Hepatocyte (in vitro differentiated cells): ENCODE measurements at regions not wholly inside any gene's neighbourhood (a gene's known extent, or its start where the extent isn't known, plus 50 kb on each side); places are given as distances from the start of the nearest gene placed in this dataset.

ENCODE experiments used
- DNase-seq: peaks from one replicate; pipeline ENCODE4 v3.0.0-alpha.2; 2016; ENCODE audit warnings: low spot score
- H2AFZ ChIP-seq: fragments of 200-600 bp; sonication (generic); 2 replicates; pipeline ENCODE4 v1.6.0; 2016; ENCODE audit warnings: antibody characterized with exemption, mild to moderate bottlenecking
- H3K27ac ChIP-seq: fragments of 200-600 bp; sonication (generic); 2 replicates; pipeline ENCODE4 v1.5.1; 2016; ENCODE audit warnings: mild to moderate bottlenecking
- H3K27me3 ChIP-seq: fragments of 200-600 bp; sonication (generic); 2 replicates; pipeline ENCODE4 v1.6.1; 2016
- H3K36me3 ChIP-seq: fragments of 200-600 bp; sonication (generic); replicated peaks from 2 replicates; pipeline ENCODE4 v1.5.1; 2016; ENCODE audit warnings: low read depth; ENCODE audit not compliant: insufficient read depth
- H3K4me1 ChIP-seq: fragments of 200-600 bp; sonication (generic); 2 replicates; pipeline ENCODE4 v1.5.1; 2016; ENCODE audit warnings: mild to moderate bottlenecking, moderate library complexity; ENCODE audit not compliant: insufficient read depth
- H3K4me2 ChIP-seq: fragments of 200-600 bp; sonication (generic); 2 replicates; pipeline ENCODE4 v1.6.0; 2016
- H3K4me3 ChIP-seq: fragments of 200-600 bp; sonication (generic); 2 replicates; pipeline ENCODE4 v1.5.1; 2016; ENCODE audit warnings: mild to moderate bottlenecking
- H3K79me2 ChIP-seq: fragments of 200-600 bp; sonication (generic); 2 replicates; pipeline ENCODE4 v1.6.0; 2017; ENCODE audit warnings: mild to moderate bottlenecking
- H3K9me2 ChIP-seq: fragments of 200-600 bp; sonication (generic); replicated peaks from 2 replicates; pipeline ENCODE4 v1.6.0; 2017; ENCODE audit warnings: mild to moderate bottlenecking; ENCODE audit not compliant: insufficient read depth
- H3K9me3 ChIP-seq: fragments of 200-600 bp; sonication (generic); 2 replicates; pipeline ENCODE4 v1.5.1; 2016; ENCODE audit warnings: low read depth, mild to moderate bottlenecking
- H4K20me1 ChIP-seq: fragments of 200-600 bp; sonication (generic); 2 replicates; pipeline ENCODE4 v1.6.0; 2016; ENCODE audit warnings: mild to moderate bottlenecking; ENCODE audit not compliant: insufficient read depth, poor library complexity, severe bottlenecking
- CTCF ChIP-seq: fragments of 200-600 bp; sonication (generic); IDR thresholded peaks from 2 replicates; pipeline ENCODE4 v1.5.1; 2016; ENCODE audit warnings: antibody characterized with exemption, mild to moderate bottlenecking; ENCODE audit not compliant: poor library complexity
- EZH2 ChIP-seq: fragments of 200-600 bp; sonication (generic); IDR thresholded peaks from 2 replicates; pipeline ENCODE4 v1.6.1; 2016; ENCODE audit warnings: antibody characterized with exemption, mild to moderate bottlenecking, borderline replicate concordance
- EZH2phosphoT487 ChIP-seq: fragments of 200-600 bp; sonication (generic); IDR thresholded peaks from one replicate; pipeline ENCODE4 v1.6.1; 2018; ENCODE audit warnings: antibody characterized with exemption, mild to moderate bottlenecking, low read depth, moderate library complexity; ENCODE audit not compliant: unreplicated experiment, severe bottlenecking
- WGBS: methylation state at CpG from one replicate; pipeline ENCODE4 v1.1.6; 2016; ENCODE audit warnings: low lambda C conversion rate; ENCODE audit errors: missing lambda C conversion rate; 5-methylcytosine and 5-hydroxymethylcytosine counted together

GRCh38 chrX:40403757-40404156, 177.0 kb upstream of the ATP6AP2 start:
- Histone ChIP-seq H3K4me2 (no peak overlapping the region), H3K9me3 (no peaks in the 10 kb centered on the region), H3K27me3 (no peaks in the 10 kb centered on the region), H3K4me3 (no peak overlapping the region), H3K4me1 (peaks cover 8% of the 10 kb centered on the region), H3K79me2 (no peaks in the 10 kb centered on the region), H3K27ac (peak overlapping the region; percentile 66), H2AFZ (no peak overlapping the region), H3K9me2 (no peaks in the 10 kb centered on the region), H3K36me3 (no peaks in the 10 kb centered on the region), H4K20me1 (no peaks in the 10 kb centered on the region)
- DNase-seq: no peak
- 73% methylated on average over 7 of the region's 7 CpGs for WGBS
- TF ChIP-seq EZH2 (no peak), EZH2phosphoT487 (no peak), CTCF (no peak)

GRCh38 chrX:40402831-40403533, 177.8 kb upstream of the ATP6AP2 start:
- Histone ChIP-seq H3K9me3 (no peaks in the 10 kb centered on the region), H3K4me3 (no peak overlapping the region), H3K27me3 (no peaks in the 10 kb centered on the region), H3K27ac (peak overlapping the region; percentile 66), H4K20me1 (no peaks in the 10 kb centered on the region), H3K36me3 (no peaks in the 10 kb centered on the region), H2AFZ (no peak overlapping the region), H3K4me1 (peaks cover 8% of the 10 kb centered on the region), H3K79me2 (no peaks in the 10 kb centered on the region), H3K9me2 (no peaks in the 10 kb centered on the region), H3K4me2 (peak overlapping the region; percentile 35)
- 55% methylated on average over 12 of the region's 12 CpGs for WGBS
- TF ChIP-seq EZH2phosphoT487 (no peak), CTCF (no peak), EZH2 (no peak)
- peak; percentile 68 for DNase-seq

GRCh38 chrX:40395102-40395501, 185.7 kb upstream of the ATP6AP2 start:
- Histone ChIP-seq H3K27me3 (no peaks in the 10 kb centered on the region), H3K4me1 (no peaks in the 10 kb centered on the region), H2AFZ (no peak overlapping the region), H3K36me3 (no peaks in the 10 kb centered on the region), H3K27ac (no peak overlapping the region), H4K20me1 (no peaks in the 10 kb centered on the region), H3K4me3 (no peak overlapping the region), H3K4me2 (no peak overlapping the region), H3K9me3 (no peaks in the 10 kb centered on the region), H3K9me2 (no peaks in the 10 kb centered on the region), H3K79me2 (no peaks in the 10 kb centered on the region)
- TF ChIP-seq EZH2phosphoT487 (no peak), EZH2 (no peak), CTCF (no peak)
- WGBS: 79% methylated on average over 2 of the region's 2 CpGs
- DNase-seq: no peak
